PFSK-1 (cell line): ENCODE measurements at regions not wholly inside any gene's neighbourhood (a gene's known extent, or its start where the extent isn't known, plus 50 kb on each side); places are given as distances from the start of the nearest gene placed in this dataset.

Experiments
- FOXP2 ChIP-seq: optimal IDR thresholded peaks from 2 replicates; pipeline ENCODE3; 2011; ENCODE audit warnings: borderline replicate concordance, control low read depth, inconsistent platforms; ENCODE audit not compliant: insufficient read depth; ENCODE audit errors: extremely low read length, extremely low read depth
- POLR2AphosphoS5 ChIP-seq: IDR thresholded peaks from 2 replicates; pipeline ENCODE4 v1.6.1; 2012; ENCODE audit warnings: low read depth, mild to moderate bottlenecking, control low read depth, low read length, moderate library complexity
- SIN3A ChIP-seq: IDR thresholded peaks from 2 replicates; pipeline ENCODE4 v1.6.1; 2012; ENCODE audit warnings: mild to moderate bottlenecking, low read length, moderate library complexity, borderline replicate concordance; ENCODE audit not compliant: insufficient read depth
- TAF1 ChIP-seq: IDR thresholded peaks from 2 replicates; pipeline ENCODE4 v1.6.1; 2012; ENCODE audit warnings: low read length, control low read depth, borderline replicate concordance; ENCODE audit not compliant: insufficient read depth
- TF ChIP-seq, protein P1 (sequence below), 2 experiments: IDR thresholded peaks; 2 replicates each; pipeline versions ENCODE4 v1.6.1 to v1.8.0; 2011 to 2012; ENCODE audit warnings: low read depth in 2 of 2, low read length in 2 of 2, control low read depth in 1 of 2, inconsistent platforms in 1 of 2, mild to moderate bottlenecking in 1 of 2, moderate library complexity in 1 of 2; ENCODE audit not compliant: insufficient read depth in 1 of 2

DNA sequence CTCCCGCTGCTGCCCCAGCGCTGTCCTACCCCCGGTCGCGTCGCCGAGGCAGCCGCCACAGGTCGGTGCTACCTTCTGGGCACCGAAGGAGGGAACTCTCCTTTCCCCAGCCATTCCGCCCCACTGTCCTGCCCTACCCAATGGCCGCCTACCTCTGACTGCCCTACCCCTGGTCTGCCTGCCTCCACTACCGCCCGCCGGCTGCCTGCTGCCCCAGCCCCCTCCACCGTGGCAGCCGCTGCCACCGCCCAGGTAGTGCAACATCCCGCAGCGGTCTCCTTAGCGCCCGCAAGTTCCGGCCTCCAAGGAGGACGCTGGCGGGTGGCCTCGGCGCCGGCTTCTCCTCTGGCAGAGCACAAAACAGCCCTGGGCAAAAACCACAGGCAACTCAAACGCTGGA is 1303.1 kb downstream of the UQCRFS1 start:
- TF ChIP-seq POLR2AphosphoS5 (no peak), SIN3A (no peak), TAF1 (no peak), FOXP2 (no peak)
- TF ChIP-seq, protein P1, sequence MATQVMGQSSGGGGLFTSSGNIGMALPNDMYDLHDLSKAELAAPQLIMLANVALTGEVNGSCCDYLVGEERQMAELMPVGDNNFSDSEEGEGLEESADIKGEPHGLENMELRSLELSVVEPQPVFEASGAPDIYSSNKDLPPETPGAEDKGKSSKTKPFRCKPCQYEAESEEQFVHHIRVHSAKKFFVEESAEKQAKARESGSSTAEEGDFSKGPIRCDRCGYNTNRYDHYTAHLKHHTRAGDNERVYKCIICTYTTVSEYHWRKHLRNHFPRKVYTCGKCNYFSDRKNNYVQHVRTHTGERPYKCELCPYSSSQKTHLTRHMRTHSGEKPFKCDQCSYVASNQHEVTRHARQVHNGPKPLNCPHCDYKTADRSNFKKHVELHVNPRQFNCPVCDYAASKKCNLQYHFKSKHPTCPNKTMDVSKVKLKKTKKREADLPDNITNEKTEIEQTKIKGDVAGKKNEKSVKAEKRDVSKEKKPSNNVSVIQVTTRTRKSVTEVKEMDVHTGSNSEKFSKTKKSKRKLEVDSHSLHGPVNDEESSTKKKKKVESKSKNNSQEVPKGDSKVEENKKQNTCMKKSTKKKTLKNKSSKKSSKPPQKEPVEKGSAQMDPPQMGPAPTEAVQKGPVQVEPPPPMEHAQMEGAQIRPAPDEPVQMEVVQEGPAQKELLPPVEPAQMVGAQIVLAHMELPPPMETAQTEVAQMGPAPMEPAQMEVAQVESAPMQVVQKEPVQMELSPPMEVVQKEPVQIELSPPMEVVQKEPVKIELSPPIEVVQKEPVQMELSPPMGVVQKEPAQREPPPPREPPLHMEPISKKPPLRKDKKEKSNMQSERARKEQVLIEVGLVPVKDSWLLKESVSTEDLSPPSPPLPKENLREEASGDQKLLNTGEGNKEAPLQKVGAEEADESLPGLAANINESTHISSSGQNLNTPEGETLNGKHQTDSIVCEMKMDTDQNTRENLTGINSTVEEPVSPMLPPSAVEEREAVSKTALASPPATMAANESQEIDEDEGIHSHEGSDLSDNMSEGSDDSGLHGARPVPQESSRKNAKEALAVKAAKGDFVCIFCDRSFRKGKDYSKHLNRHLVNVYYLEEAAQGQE (IDR thresholded peaks at IDR 0.05; ENCODE audit: insufficient read depth in 1 of 2, low read depth in 2 of 2, low read length in 2 of 2) = no peak
